GM12878 (cell line): ENCODE measurements at regions not wholly inside any gene's neighbourhood (a gene's known extent, or its start where the extent isn't known, plus 50 kb on each side); places are given as distances from the start of the nearest gene placed in this dataset.

ENCODE experiments used
- ATAC-seq: fragments of 200-7000 bp; cut with Tn5 transposase; 3 replicates; pipeline ENCODE4 v1.9.1; 2020; ENCODE audit warnings: mild to moderate bottlenecking, moderate library complexity
- BruUV-seq: library from RNA; stranded (reverse); fragments of 400-500 nt; replicated peaks from 2 replicates; lab custom pipeline; 2021; lab: Mats Ljungman, UMichigan
- CTCF ChIA-PET: fragments of 300-600 bp; sonication (Branson Sonifier 250); formaldehyde crosslinking; extraction: SDS; loops from one replicate; lab custom pipeline; 2021; ENCODE audit warnings: inconsistent platforms; lab: Yijun Ruan, JAX
- POLR2A ChIA-PET: fragments of 350-600 bp; formaldehyde crosslinking; extraction: SDS; loops from one replicate; lab custom pipeline; 2021; ENCODE audit warnings: inconsistent platforms; lab: Charles Lee
- RAD21 ChIA-PET: fragments of 300-600 bp; sonication (Branson Sonifier 250); formaldehyde crosslinking; loops from one replicate; lab custom pipeline; 2023; ENCODE audit warnings: antibody characterized with exemption; ENCODE audit not compliant: unreplicated experiment; lab: Charles Lee
- SMC1A ChIA-PET: fragments of 300-600 bp; sonication (Branson Sonifier 250); formaldehyde crosslinking; loops from one replicate; lab custom pipeline; 2023; ENCODE audit not compliant: unreplicated experiment, uncharacterized antibody; lab: Charles Lee
- DNase-seq: peaks from one replicate; pipeline ENCODE4 v3.0.0-alpha.2; 2011; ENCODE audit warnings: low read depth, low spot score
- FAIRE-seq: peaks from 3 replicates; lab custom pipeline; 2011; peaks lifted over from hg19 to GRCh38; lab: Jason Lieb, UNC
- H2AFZ ChIP-seq: 2 replicates; pipeline ENCODE4 v1.6.0; 2011; ENCODE audit warnings: low read depth, low read length, control low read depth; ENCODE audit not compliant: control insufficient read depth
- H3K27ac ChIP-seq: 2 replicates; pipeline ENCODE4 v1.5.1; 2011; ENCODE audit warnings: control low read depth; ENCODE audit not compliant: control insufficient read depth, insufficient read depth
- H3K27me3 ChIP-seq, 2 experiments: replicated peaks in 1 of 2; 2 replicates each; pipeline versions ENCODE4 v1.6.0 to v1.6.1; 2011; ENCODE audit warnings: low read length in 1 of 2; ENCODE audit not compliant: control insufficient read depth in 2 of 2, insufficient read depth in 2 of 2
- H3K36me3 ChIP-seq, 2 experiments: 2 replicates each; pipeline ENCODE4 v1.5.1; 2011; ENCODE audit warnings: low read length in 1 of 2; ENCODE audit not compliant: control insufficient read depth in 2 of 2, insufficient read depth in 2 of 2
- H3K4me1 ChIP-seq: 2 replicates; pipeline ENCODE4 v1.6.1; 2011; ENCODE audit warnings: mild to moderate bottlenecking, low read length, moderate library complexity, mixed read lengths; ENCODE audit not compliant: control insufficient read depth, insufficient read depth
- H3K4me2 ChIP-seq: 2 replicates; pipeline ENCODE4 v1.6.0; 2011; ENCODE audit warnings: control low read depth; ENCODE audit not compliant: control insufficient read depth, insufficient read depth
- H3K4me3 ChIP-seq: fragments of 200-600 bp; sonication (generic); 2 replicates; pipeline ENCODE4 v1.5.1; 2016
- H3K79me2 ChIP-seq: 2 replicates; pipeline ENCODE4 v1.6.0; 2011; ENCODE audit warnings: low read length; ENCODE audit not compliant: control insufficient read depth, insufficient read depth
- H3K9ac ChIP-seq: 2 replicates; pipeline ENCODE4 v1.8.0; 2011; ENCODE audit warnings: low read length, control low read depth, mixed read lengths; ENCODE audit not compliant: control insufficient read depth, insufficient read depth
- H3K9me3 ChIP-seq: replicated peaks from 3 replicates; pipeline ENCODE4 v1.5.1; 2011; ENCODE audit warnings: mild to moderate bottlenecking, low read length; ENCODE audit not compliant: control insufficient read depth, insufficient read depth
- H4K20me1 ChIP-seq: 2 replicates; pipeline ENCODE4 v1.6.0; 2011; ENCODE audit not compliant: control insufficient read depth, insufficient read depth
- BRCA1 ChIP-seq: IDR thresholded peaks from 2 replicates; pipeline ENCODE4 v1.6.1; 2011; ENCODE audit warnings: low read depth, low read length, improper control_type of control experiment
- DPF2 ChIP-seq: fragments of 450-650 bp; IDR thresholded peaks from 2 replicates; pipeline ENCODE4 v1.6.1; 2017; ENCODE audit warnings: mild to moderate bottlenecking
- NR2C1 ChIP-seq: fragments of 450-650 bp; IDR thresholded peaks from 2 replicates; pipeline ENCODE4 v1.6.1; 2017; ENCODE audit warnings: antibody characterized with exemption, mild to moderate bottlenecking, moderate library complexity
- SMAD5 ChIP-seq: IDR thresholded peaks from 2 replicates; pipeline ENCODE4 v1.6.1; 2016; ENCODE audit warnings: antibody characterized with exemption, low read depth
- TCF7 ChIP-seq: IDR thresholded peaks from 2 replicates; pipeline ENCODE4 v1.6.1; 2014; ENCODE audit warnings: antibody characterized with exemption, borderline replicate concordance
- WGBS: methylation state at CpG from one replicate; pipeline ENCODE4 v1.1.6; 2016; ENCODE audit warnings: low lambda C conversion rate; ENCODE audit not compliant: insufficient replicate concordance, insufficient coverage; ENCODE audit errors: missing lambda C conversion rate; 5-methylcytosine and 5-hydroxymethylcytosine counted together
- in situ Hi-C: fragments of 300-500 bp; cut with MboI; formaldehyde crosslinking; loops from 9 replicates; pipeline ENCODE4 v1.14.3; 2018; ENCODE audit warnings: mixed read lengths
- intact Hi-C: fragments of 100-400 bp; cut with micrococcal nuclease; formaldehyde crosslinking; loops from one replicate; pipeline ENCODE4 v1.14.2; 2022; ENCODE audit not compliant: unreplicated experiment
- TF ChIP-seq, protein P1 (sequence below): fragments of 450-650 bp; IDR thresholded peaks from 2 replicates; pipeline ENCODE4 v1.6.1; 2017; ENCODE audit warnings: mild to moderate bottlenecking, low read depth, inconsistent platforms; ENCODE audit not compliant: poor library complexity, severe bottlenecking
- TF ChIP-seq, protein P2 (sequence below), 3 experiments: IDR thresholded peaks in 2 of 3; conservative IDR thresholded peaks in 1 of 3; 2 replicates each; pipeline ENCODE4 v1.5.1; 2011; ENCODE audit warnings: low read depth in 3 of 3, low read length in 3 of 3, mild to moderate bottlenecking in 3 of 3, control low read depth in 2 of 3, moderate library complexity in 2 of 3, inconsistent platforms in 1 of 3, mixed read lengths in 1 of 3; ENCODE audit not compliant: control insufficient read depth in 2 of 3, insufficient read depth in 1 of 3; ENCODE audit errors: extremely low read depth in 1 of 3

DNA sequence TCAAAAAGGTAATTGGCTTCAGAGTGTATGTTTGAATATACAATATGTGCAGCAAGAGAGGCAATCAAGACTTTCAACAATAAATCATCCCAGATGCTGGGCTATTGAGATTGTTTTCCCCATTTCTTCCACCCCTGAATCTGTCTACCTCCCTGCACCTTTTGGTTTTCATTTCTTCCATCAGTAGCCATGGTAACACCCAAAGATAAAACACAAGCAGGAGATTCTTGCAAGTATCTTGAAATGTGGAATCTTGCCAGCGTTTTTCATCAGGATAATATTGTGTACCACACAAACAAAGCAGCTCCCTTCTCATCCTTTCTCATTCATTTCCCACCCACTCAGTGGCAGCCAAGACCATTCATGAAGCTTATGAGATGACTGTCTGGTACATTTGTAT, 73.0 kb upstream of the NRSN1 start:
- ChIA-PET CTCF (no interaction called here), POLR2A (no interaction called here), RAD21 (no interaction called here), SMC1A (interaction anchor here (0.6 kb wide), 1 partner anchor 13 kb away, joined by 6 read pairs; no protein-coding TSS in a partner anchor)
- Histone ChIP-seq H3K36me3 (no peaks in the 10 kb centered on the region), H4K20me1 (no peaks in the 10 kb centered on the region), H3K9ac (no peak overlapping the region), H3K4me3 (no peak overlapping the region), H3K4me2 (no peak overlapping the region), H3K9me3 (no peaks in the 10 kb centered on the region), H3K79me2 (no peaks in the 10 kb centered on the region), H3K27ac (no peak overlapping the region), H3K4me1 (no peaks in the 10 kb centered on the region), H2AFZ (no peak overlapping the region), H3K27me3 (no peaks in the 10 kb centered on the region)
- in situ Hi-C loops, result loop anchor here (25.0 kb wide), 1 partner anchor 659 kb away; the partner anchor contains the start of gene C6orf62
- ATAC-seq (no peak), FAIRE-seq (no peak), DNase-seq (no peak)
- TF ChIP-seq, protein P1, sequence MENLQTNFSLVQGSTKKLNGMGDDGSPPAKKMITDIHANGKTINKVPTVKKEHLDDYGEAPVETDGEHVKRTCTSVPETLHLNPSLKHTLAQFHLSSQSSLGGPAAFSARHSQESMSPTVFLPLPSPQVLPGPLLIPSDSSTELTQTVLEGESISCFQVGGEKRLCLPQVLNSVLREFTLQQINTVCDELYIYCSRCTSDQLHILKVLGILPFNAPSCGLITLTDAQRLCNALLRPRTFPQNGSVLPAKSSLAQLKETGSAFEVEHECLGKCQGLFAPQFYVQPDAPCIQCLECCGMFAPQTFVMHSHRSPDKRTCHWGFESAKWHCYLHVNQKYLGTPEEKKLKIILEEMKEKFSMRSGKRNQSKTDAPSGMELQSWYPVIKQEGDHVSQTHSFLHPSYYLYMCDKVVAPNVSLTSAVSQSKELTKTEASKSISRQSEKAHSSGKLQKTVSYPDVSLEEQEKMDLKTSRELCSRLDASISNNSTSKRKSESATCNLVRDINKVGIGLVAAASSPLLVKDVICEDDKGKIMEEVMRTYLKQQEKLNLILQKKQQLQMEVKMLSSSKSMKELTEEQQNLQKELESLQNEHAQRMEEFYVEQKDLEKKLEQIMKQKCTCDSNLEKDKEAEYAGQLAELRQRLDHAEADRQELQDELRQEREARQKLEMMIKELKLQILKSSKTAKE, result no peak
- no peak for TF ChIP-seq TCF7
- no peak for TF ChIP-seq BRCA1
- TF ChIP-seq NR2C1, result no peak
- TF ChIP-seq SMAD5, result no peak
- intact Hi-C loops, result no loop called here
- WGBS, result 0% methylated on average over 1 of the region's 1 CpG
- no TSS peak for BruUV-seq

DNA sequence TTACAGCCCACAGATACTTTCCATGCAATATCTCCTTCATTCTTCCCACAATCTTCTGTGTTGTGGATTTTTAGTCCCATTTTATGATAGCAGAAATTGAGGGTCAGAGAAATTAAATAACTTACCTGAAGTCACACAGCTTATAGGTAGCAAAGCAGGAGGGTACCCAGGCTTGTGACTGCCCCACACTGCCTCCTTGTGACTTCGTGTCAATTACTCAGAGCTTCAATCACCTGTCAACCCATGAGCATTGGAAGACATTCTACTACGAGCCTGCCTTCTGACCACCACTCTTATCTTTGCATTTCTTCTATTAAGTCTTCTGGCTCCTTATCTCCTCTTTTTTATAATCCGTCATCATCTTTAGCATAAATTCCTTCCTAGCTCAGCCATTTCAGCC, 71.6 kb upstream of the NRSN1 start:
- Histone ChIP-seq H2AFZ (no peak overlapping the region), H3K9me3 (no peaks in the 10 kb centered on the region), H3K27me3 (no peaks in the 10 kb centered on the region), H3K27ac (no peak overlapping the region), H4K20me1 (no peaks in the 10 kb centered on the region), H3K4me1 (no peaks in the 10 kb centered on the region), H3K4me3 (no peak overlapping the region), H3K9ac (no peak overlapping the region), H3K4me2 (no peak overlapping the region), H3K79me2 (no peaks in the 10 kb centered on the region), H3K36me3 (no peaks in the 10 kb centered on the region)
- no peak for FAIRE-seq
- POLR2A ChIA-PET, result no interaction called here
- WGBS, result 17% methylated on average over 3 of the region's 3 CpGs
- in situ Hi-C loops, result loop anchor here (25.0 kb wide), 1 partner anchor 658 kb away; the partner anchor contains the start of gene C6orf62
- CTCF ChIA-PET, result interaction anchor here (0.6 to 1.7 kb wide), 2 partner anchors 12 to 406 kb away, joined by 3 to 4 read pairs; no protein-coding TSS in a partner anchor
- intact Hi-C loops, result no loop called here
- no TSS peak for BruUV-seq
- no peak for DNase-seq
- ATAC-seq, result no peak
- RAD21 ChIA-PET, result no interaction called here
- TF ChIP-seq DPF2, result no peak
- TF ChIP-seq, protein P2, sequence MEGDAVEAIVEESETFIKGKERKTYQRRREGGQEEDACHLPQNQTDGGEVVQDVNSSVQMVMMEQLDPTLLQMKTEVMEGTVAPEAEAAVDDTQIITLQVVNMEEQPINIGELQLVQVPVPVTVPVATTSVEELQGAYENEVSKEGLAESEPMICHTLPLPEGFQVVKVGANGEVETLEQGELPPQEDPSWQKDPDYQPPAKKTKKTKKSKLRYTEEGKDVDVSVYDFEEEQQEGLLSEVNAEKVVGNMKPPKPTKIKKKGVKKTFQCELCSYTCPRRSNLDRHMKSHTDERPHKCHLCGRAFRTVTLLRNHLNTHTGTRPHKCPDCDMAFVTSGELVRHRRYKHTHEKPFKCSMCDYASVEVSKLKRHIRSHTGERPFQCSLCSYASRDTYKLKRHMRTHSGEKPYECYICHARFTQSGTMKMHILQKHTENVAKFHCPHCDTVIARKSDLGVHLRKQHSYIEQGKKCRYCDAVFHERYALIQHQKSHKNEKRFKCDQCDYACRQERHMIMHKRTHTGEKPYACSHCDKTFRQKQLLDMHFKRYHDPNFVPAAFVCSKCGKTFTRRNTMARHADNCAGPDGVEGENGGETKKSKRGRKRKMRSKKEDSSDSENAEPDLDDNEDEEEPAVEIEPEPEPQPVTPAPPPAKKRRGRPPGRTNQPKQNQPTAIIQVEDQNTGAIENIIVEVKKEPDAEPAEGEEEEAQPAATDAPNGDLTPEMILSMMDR (IDR thresholded peaks at IDR 0.05 in 2 of 3, conservative IDR thresholded peaks at IDR 0.05 in 1 of 3; ENCODE audit: control insufficient read depth in 2 of 3, extremely low read depth in 1 of 3, insufficient read depth in 1 of 3, low read depth in 3 of 3, low read length in 3 of 3), result 0 out of 6 replicates have a peak, but pooled peaks of 1 of the 3 experiments have one; percentile 0
- SMC1A ChIA-PET, result no interaction called here
